ENCODE measurements at regions not wholly inside any gene's neighbourhood (a gene's known extent, or its start where the extent isn't known, plus 50 kb on each side); places are given as distances from the start of the nearest gene placed in this dataset.
"Not testable (repeated sequence)": the region's sequence is repeated elsewhere in the genome, so short reads cannot be mapped to it uniquely, and the experiment has no call there.

GRCh38 chr7:152905949-152906348 is 146.4 kb downstream of the ACTR3B start:
- no peak for DNase-seq

GRCh38 chr7:152907042-152907761 is 147.7 kb downstream of the ACTR3B start:
- DNase-seq, result no peak

GRCh38 chr7:152909280-152909679 is 149.7 kb downstream of the ACTR3B start:
- no peak for DNase-seq

GRCh38 chr7:152909683-152910544 is 150.4 kb downstream of the ACTR3B start:
- no peak for DNase-seq

- DNase-seq, result no peak
Observed at GRCh38 chr7:152910545-152911225, 151.1 kb downstream of the ACTR3B start.

- no peak for DNase-seq
Observed at GRCh38 chr7:152911226-152911560, 151.6 kb downstream of the ACTR3B start.

- no peak for DNase-seq
Observed at GRCh38 chr7:152911922-152912321, 152.4 kb downstream of the ACTR3B start.

GRCh38 chr7:152912511-152912910 is 153.0 kb downstream of the ACTR3B start:
- DNase-seq, result no peak

GRCh38 chr7:152913492-152913891 is 153.9 kb downstream of the ACTR3B start:
- DNase-seq, result no peak

GRCh38 chr7:152914014-152914844 is 154.7 kb downstream of the ACTR3B start:
- no peak for DNase-seq

GRCh38 chr7:152914845-152915102 is 155.2 kb downstream of the ACTR3B start:
- not testable (repeated sequence) for DNase-seq

GRCh38 chr7:152922318-152923081 is 162.9 kb downstream of the ACTR3B start:
- DNase-seq, result no peak

- no peak for DNase-seq
Observed at GRCh38 chr7:152923711-152924110, 164.2 kb downstream of the ACTR3B start.

GRCh38 chr7:152924238-152924637 is 164.7 kb downstream of the ACTR3B start:
- no peak for DNase-seq

- no peak for DNase-seq
Observed at GRCh38 chr7:152924826-152925411, 165.4 kb downstream of the ACTR3B start.

GRCh38 chr7:152925412-152926147 is 166.0 kb downstream of the ACTR3B start:
- DNase-seq, result no peak

- no peak for DNase-seq
Observed at GRCh38 chr7:152931633-152932032, 172.1 kb downstream of the ACTR3B start.

GRCh38 chr7:152937282-152937681 is 177.7 kb downstream of the ACTR3B start:
- no peak for DNase-seq

GRCh38 chr7:152946616-152947015 is 187.1 kb downstream of the ACTR3B start:
- not testable (repeated sequence) for DNase-seq

GRCh38 chr7:152947686-152948085 is 188.1 kb downstream of the ACTR3B start:
- no peak for DNase-seq

GRCh38 chr7:152949253-152949652 is 189.7 kb downstream of the ACTR3B start:
- no peak for DNase-seq
